ENCODE measurements at regions not wholly inside any gene's neighbourhood (a gene's known extent, or its start where the extent isn't known, plus 50 kb on each side); places are given as distances from the start of the nearest gene placed in this dataset.

DNA sequence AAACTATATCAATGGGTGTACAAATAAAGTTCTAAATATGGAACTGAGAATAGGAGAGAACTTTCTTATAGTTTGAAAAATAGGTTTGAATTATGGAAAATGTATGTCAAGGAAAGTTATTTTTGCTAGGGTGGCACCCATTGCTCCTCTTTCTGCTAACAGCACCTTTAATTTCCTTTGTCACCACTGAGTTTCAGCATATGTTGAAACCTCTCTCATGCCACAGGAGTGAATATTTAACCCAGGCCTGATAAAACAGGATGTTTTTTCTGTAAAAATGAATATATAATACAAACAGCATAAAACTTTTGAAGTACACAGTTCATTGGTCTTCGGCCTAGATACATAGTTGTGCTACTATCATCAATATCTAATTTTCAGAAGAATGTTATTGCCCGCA lies 385.5 kb upstream of the ANO5 start:
- ATAC-seq (no peak), DNase-seq (no peak)
- intact Hi-C loops (cut with DNase I), result no loop called here

DNA sequence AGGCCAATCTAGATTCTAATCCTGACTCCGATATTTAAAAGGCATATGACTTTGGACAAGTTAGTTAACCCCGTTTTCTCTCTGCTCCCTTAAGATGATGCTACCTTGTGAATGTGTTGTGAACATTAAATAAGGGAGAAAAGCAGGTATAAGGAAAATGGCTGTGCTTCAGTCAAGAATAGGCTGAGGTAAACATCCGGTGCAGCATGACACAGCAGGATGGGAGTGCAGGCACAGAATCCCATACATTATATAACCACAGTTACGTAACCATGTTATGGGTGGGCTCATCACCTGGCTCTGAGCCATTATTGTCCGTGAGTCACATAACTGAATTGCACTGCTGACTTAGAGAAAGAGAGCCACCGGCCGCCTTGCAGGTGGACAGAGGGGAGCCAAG lies 382.2 kb upstream of the ANO5 start:
- DNase-seq, result no peak
- ATAC-seq, result no peak
- intact Hi-C loops (cut with DNase I), result no loop called here

DNA sequence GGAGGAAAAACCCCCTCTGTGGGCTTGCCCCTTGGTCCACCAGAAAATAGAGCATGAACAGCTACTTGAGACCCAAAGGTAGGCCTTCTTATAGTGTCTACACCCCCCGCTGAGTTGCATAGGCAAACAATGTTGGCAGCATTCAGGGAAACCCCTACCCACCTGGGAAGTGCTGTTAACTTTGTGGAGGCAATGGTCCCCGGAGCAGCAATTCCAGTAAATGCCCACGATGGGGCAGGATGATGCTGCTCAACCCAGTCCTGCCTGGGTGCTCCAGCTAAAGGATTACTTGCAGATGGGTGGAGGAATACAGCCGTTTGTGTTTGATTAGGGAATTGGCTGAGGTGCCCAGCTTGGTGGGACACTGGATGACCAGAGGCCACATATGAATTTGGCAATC lies 381.3 kb upstream of the ANO5 start:
- DNase-seq (no peak), ATAC-seq (no peak)
- intact Hi-C loops (cut with DNase I), result no loop called here

DNA sequence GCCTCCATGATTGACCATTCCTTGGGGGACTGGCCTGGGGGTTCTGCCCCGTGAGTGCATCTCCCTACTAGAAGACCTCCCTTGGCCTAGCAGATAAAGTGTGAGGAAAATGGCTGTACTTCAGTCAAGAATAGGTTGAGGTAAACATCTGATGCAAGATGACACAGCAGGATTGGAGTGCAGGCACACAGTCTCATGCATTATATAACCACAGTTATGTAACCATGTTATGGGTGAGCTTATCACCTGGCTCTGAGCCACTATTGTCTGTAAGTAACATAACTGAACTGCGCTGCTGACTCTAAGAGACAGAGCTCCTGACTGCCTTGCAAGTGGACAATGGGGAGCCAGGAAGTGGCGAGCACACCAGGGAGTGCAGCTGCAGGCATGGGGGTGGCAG lies 378.7 kb upstream of the ANO5 start:
- ATAC-seq, result no peak
- DNase-seq, result no peak
- intact Hi-C loops (cut with DNase I), result no loop called here

DNA sequence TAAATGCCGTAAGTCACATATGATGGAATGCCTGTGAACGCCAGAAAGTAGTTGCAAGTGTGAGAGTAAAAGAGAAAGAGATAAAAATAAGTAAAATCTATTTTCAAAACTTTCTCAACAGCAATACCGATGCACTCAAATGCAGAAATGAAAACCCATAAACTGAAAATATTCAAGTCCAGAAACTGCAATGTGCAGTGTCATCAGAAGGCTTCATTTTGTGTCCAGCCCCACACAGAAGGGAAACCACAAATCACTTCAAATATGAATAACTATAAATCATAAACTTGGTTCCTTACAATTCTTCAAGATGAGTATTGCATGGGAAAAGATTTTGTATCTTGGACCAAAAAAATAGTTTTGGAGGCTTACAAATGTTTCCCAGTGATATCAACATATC lies 375.2 kb upstream of the ANO5 start:
- intact Hi-C loops (cut with DNase I), result no loop called here
- no peak for DNase-seq
- ATAC-seq, result no peak

DNA sequence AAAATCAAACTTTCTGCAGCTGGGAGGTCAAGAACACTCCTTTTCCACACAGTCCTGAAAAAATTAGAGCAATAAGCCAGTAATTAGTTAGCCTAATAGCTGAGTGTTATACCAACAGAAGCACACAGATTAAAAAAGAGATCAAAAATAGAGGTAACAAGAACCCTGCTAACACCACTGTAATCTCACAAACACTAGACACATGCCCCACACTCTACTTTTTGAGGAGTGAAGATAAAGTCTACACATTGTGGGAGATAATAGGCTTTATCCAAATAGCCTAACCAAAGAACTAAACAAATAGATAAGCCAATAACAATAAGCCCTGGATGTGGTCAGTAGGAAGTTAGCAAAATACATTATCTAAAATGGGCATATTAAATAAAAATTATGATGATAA lies 372.7 kb upstream of the ANO5 start:
- DNase-seq (no peak), ATAC-seq (no peak)
- intact Hi-C loops (cut with DNase I), result no loop called here

DNA sequence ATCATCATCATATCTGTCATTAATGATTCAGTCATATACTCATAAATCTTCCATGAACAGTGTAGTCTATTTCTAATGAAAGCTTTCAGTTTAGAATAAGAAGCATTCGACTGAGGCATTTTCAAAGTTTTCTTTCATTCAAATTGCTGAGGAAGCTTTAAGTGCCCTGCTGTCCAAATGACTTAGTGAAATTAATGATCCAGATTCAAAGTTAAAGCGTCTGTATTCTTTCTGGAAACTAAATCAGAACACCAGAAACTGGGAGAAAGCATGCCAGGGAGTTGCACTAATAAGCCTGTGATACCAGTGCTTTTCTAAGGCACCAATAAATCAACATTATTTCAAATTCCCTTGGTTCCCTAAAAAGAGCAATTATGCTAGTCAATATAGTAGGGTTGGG lies 367.8 kb upstream of the ANO5 start:
- ATAC-seq (no peak), DNase-seq (no peak)
- intact Hi-C loops (cut with DNase I), result no loop called here

DNA sequence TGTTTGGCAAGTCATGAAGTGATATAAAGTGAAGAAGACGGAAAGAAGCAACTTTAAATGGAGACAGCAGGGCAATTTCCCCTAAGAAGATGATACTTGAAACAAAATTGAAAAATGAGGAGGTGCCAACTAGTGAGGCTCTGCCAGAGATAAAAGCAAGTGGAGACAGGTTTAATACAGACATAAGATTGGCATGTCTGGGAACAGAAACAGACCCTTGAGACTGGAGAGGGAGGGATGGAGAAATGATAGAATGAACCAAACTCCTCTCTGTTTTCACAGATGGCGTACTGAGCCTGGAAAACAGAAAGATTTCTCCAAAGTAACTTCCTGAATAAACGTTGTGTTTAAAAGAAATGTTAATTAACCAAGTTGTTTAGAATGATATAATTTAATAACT lies 354.5 kb upstream of the ANO5 start:
- intact Hi-C loops (cut with DNase I), result no loop called here
- DNase-seq (no peak), ATAC-seq (no peak)

DNA sequence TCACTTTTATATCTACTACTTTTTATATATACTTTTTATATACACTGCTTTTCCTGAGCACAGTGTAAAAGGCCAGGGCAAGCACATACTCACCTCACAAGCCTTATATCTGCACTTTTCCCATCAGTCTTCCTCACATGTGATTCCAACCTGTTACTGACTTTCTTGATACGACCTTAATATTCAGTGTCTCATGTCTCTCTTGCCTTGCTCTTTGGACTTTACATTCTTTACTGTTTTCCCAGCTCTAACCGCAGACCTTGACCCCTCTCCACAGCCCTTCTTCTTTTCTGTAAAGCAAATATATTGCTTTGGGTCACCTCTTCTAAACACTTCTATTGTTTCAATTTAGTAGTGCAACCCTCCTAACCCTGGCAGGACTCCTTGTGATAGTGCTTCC lies 353.1 kb upstream of the ANO5 start:
- DNase-seq, result no peak
- intact Hi-C loops (cut with DNase I), result no loop called here
- no peak for ATAC-seq

DNA sequence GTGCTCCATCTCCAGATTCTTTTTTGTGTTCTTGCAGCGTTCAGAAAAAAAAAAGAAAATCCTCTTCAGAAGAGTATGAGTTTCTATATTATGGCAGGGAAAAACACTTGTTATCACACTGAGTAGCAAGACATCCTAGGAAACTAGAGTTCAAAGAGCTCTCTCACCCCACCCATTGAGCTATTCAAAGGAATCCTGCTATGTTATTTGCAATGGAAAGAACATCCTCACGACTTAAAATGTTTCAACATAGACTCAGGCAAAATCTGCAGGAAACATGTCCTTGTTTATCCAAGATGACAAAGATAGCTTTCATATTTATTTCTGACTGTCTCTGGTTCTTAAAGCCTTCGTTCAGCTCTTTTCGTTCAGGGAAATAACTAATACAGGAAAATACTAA lies 331.6 kb upstream of the ANO5 start:
- intact Hi-C loops (cut with DNase I), result no loop called here
- ATAC-seq (no peak), DNase-seq (no peak)

DNA sequence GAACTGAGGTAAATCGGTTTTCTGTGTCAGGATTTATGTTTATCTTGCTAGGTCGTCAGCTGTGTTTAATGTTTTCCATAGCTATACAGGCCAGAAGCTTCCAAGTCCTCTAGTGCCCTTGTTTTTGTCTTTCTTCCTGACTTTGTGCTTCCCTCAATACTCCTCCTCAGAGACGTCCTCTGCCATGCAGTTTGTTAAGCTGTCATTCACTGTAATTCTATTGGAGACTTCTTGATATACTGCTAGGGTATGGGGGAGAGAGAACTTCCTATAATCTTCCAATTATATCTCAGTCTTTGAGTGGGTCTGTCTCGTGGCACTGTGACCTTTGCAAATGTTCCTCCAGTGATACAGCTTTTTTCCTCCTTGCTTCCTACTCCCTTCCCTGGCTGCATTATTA lies 327.3 kb upstream of the ANO5 start:
- DNase-seq, result no peak
- ATAC-seq, result no peak
- intact Hi-C loops (cut with DNase I), result no loop called here

DNA sequence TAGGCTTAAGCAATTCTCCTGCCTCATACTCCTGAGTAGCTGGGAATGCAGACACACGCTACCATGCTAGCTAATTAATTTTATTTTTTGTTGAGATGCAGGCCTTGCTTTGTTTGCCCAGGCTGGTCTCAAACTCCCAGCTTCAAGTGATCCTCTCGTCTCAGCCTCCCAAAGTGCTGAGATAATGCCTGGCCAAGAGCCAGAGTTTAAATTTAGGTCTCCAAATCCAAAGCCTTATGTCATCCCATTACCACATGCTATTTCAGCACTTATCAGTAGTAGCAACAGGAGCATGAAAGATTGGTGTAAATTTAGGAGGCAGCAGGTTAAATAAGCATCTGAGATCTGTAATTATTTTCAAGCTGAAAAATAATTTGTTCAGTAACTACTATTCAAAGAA lies 326.1 kb upstream of the ANO5 start:
- ATAC-seq (no peak), DNase-seq (no peak)
- intact Hi-C loops (cut with DNase I), result no loop called here

DNA sequence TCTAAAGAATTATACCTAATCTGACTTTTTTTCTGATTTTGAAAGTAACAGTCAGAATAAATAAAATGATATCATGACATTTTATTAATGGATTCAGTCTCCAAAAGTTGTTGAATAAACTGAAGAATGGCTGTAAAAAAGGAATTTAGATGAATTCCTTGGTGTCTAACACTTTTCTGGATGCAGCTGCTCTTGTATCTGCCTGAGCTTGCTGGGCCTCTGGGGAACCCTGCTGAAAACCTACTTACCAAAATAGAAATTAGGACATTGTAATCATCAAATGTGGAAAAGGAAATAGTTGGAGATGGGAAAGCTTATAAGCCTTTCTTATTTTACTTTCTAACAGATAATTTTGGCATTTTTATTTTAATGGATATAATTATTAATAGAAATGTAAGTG lies 315.7 kb upstream of the ANO5 start:
- intact Hi-C loops (cut with DNase I), result no loop called here
- DNase-seq, result no peak

DNA sequence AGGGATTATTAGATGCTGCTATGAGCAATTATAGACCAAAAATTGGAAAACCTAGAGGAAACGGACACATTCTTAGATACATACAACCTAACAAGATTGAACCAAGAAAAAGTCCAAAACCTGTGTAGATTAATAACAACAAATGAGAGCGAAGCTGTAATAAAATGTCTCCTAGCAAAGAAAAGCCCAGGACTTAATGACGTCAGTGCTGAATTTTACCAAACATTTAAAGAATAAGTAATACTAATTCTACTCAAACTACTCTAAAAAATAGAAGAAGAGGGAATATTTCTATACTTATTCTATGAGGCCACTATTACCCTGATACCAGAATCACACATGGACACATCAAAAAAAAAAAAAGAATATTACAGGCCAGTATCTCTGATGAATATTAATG lies 309.5 kb upstream of the ANO5 start:
- ATAC-seq (no peak), DNase-seq (no peak)
- intact Hi-C loops (cut with DNase I), result no loop called here

More for the DNA sequence above, 315.7 kb upstream of the ANO5 start:
- ATAC-seq, result no peak

DNA sequence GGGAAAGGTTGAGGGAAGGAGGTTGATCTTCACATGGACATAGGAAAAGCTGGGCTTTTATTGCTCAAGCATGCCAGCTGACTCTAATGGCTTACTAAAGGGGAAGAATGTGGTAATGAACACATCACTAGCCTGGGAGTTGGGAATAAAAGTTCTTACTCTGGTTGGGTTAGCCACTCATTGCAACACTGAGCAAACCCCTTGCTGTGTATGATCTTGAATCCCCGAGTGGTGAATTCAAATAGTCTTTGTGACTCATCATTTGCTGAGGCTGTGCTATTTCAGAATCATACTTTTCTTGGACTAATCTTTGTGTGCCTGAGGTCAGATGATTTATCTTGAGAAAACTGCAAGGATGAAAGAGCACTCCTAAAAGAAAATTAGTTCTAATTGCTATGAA lies 304.1 kb upstream of the ANO5 start:
- ATAC-seq, result peak in 1 of 2 donors; percentile 42

DNA sequence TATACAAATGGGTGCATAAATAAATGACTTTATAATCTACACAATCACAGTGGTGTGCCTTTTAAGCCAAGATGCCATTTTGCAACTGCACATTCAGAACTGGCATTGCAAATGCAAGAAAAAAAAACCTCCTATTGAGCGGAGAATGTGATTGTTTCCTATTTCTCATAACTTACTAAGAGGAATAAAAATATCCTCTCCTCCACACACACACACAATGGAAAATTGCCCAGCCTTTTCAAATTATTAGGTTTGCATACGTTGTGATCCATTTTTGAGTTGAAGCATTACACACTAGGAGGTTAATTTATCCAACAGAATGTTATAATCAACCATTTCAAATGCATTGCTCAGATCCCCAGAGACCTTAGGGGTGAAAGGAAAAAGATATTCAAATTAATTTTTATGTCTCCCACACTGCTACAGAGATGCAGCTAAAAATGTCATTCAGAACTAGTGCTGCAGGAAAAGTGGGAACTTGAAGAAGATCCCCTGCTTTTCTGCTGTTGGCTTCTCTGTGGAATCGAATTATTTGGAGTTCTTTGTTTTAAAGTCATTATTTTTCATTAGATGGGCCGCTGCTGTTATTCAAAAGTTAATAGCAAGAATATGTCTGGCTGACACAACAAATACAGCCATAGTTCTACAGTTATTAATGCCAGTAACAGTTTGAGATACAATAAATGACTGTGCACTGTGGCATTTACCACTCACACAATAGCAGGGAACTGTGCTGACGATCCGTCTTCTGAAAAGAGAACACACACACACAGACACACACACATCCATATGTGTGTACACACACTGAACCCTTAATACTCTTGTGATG lies 299.9 kb upstream of the ANO5 start:
- intact Hi-C loops (cut with DNase I), result no loop called here
- no peak for ATAC-seq

More for the DNA sequence above, 304.1 kb upstream of the ANO5 start:
- intact Hi-C loops (cut with DNase I), result no loop called here
- DNase-seq, result no peak

DNA sequence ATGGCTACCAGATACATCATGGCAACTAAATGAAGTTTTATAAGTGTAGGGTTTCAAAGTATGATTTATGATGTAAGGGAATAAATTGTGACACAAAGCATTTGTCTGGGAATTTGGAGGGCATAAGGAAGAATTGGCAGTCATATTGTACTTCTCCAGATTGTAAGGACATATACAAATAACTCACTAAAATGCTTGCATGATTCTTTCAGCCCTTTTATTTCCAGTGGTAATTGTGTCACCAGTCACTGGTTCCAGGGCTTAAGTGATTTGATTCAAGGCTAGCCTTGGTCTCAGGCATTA lies 299.4 kb upstream of the ANO5 start:
- intact Hi-C loops (cut with DNase I), result no loop called here
- DNase-seq (no peak), ATAC-seq (no peak)

More for the DNA sequence above, 299.9 kb upstream of the ANO5 start:
- no peak for DNase-seq

DNA sequence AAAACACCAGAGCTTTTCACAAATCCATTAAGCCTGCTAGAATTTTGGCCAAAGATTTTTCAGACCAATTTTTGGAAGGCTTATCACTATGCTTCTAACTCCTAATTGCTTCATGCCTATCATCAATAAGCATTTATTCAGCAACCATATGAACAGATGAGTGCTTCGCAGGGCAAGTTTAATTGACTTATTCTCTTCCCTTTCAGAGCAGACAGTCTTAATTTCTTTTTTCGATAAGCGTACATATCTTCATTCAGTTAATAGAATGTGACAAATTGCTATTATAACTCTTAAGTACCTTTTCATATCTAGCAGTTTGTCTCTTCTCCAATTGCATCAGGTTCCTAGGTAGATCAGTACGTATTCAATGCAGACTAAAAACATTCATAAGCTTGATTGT lies 298.4 kb upstream of the ANO5 start:
- ATAC-seq (no peak), DNase-seq (no peak)
- intact Hi-C loops (cut with DNase I), result no loop called here

DNA sequence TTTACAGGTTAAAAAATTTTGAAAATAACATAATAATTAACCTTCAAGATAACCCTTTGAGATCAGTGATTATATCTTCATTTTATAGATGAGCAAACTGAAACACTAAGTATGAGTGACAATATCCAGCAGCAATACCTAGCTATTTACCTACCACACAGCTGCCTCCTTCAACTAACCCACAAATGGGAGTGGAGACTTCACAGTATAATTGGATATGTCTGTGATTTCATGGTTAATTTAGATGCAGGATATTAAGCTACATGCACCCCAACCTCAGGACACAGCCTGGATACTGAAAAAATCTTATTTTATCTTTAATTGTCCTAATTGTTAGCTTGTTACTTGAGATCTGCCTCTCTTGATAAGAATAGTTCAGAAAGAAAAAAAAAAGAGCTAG lies 297.2 kb upstream of the ANO5 start:
- no peak for DNase-seq
- intact Hi-C loops (cut with DNase I), result no loop called here
- no peak for ATAC-seq

DNA sequence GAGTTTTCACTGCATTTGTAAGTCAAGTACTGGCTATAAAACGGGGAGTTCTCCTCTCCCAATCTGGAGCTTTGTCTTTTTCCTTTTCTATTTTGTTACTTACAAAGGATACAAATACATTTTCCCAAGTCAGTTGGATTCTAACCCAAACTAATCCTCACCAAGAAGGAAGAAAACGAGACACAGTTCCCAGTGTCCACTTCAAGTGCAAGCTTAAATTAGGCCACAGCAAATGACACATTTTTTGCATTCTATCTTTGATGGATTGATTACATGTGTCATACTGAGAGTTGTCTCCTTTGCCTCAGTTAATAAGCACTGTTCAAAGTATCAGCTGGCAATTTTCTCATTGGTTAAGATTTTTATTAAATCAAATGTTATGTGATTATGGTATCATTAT lies 296.7 kb upstream of the ANO5 start:
- intact Hi-C loops (cut with DNase I), result no loop called here
- no peak for ATAC-seq

DNA sequence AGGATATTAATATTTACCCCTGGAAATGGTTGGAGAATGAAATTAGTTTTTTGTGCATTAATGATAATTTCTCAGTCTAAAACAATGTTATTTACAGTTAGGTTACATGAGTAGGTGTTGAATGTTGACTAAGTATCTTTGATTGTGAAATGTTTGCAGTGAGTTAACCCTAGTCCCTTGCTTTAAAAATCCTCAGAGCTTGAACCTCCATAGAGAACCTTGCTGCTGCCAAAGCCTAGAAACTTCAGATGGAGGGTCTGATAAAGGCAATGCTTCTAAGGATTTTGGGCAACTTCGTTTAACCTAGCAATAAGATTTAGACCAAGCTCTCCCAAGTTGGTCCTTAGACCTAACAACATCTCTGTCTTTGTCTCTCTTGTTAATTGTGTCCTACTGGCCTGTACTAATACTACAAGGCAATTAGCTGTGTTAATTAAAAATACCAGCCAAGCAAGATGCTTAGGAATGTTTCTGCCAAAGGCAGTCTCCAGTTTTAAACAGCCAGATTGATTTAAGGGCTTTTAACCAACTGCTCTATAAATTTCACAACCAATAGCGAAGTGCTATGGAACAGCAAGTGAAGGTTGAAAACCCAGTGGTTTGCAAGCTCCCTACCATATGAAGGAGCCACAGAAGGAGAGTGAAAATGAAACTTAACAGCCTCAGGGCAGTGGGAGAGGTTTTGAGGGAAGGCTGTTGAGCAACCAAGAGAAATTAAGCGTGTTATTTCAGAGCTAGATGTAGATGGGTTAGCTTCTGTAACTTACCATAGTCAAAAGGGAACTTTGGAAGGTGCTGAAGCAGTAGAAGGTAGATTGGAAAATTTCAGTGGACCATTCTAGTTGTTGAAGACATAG lies 295.9 kb upstream of the ANO5 start:
- DNase-seq (no peak), ATAC-seq (no peak)
- intact Hi-C loops (cut with DNase I), result no loop called here

More for the DNA sequence above, 296.7 kb upstream of the ANO5 start:
- no peak for DNase-seq
